ENCODE measurements at regions not wholly inside any gene's neighbourhood (a gene's known extent, or its start where the extent isn't known, plus 50 kb on each side); places are given as distances from the start of the nearest gene placed in this dataset.

GRCh38 chr12:116399055-116399454, 121.6 kb upstream of the MED13L start:
- TF ChIP-seq, protein P1, sequence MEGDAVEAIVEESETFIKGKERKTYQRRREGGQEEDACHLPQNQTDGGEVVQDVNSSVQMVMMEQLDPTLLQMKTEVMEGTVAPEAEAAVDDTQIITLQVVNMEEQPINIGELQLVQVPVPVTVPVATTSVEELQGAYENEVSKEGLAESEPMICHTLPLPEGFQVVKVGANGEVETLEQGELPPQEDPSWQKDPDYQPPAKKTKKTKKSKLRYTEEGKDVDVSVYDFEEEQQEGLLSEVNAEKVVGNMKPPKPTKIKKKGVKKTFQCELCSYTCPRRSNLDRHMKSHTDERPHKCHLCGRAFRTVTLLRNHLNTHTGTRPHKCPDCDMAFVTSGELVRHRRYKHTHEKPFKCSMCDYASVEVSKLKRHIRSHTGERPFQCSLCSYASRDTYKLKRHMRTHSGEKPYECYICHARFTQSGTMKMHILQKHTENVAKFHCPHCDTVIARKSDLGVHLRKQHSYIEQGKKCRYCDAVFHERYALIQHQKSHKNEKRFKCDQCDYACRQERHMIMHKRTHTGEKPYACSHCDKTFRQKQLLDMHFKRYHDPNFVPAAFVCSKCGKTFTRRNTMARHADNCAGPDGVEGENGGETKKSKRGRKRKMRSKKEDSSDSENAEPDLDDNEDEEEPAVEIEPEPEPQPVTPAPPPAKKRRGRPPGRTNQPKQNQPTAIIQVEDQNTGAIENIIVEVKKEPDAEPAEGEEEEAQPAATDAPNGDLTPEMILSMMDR (IDR thresholded peaks at IDR 0.05; ENCODE audit: low read depth, low read length, missing input control), result no peak
- TF ChIP-seq, protein P2, sequence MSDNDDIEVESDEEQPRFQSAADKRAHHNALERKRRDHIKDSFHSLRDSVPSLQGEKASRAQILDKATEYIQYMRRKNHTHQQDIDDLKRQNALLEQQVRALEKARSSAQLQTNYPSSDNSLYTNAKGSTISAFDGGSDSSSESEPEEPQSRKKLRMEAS (IDR thresholded peaks at IDR 0.05), result no peak
- no peak for TF ChIP-seq TAF1 (conservative IDR thresholded peaks at IDR 0.05)
- TF ChIP-seq FOXA1 (IDR thresholded peaks at IDR 0.05), result no peak
- TF ChIP-seq, protein P3, sequence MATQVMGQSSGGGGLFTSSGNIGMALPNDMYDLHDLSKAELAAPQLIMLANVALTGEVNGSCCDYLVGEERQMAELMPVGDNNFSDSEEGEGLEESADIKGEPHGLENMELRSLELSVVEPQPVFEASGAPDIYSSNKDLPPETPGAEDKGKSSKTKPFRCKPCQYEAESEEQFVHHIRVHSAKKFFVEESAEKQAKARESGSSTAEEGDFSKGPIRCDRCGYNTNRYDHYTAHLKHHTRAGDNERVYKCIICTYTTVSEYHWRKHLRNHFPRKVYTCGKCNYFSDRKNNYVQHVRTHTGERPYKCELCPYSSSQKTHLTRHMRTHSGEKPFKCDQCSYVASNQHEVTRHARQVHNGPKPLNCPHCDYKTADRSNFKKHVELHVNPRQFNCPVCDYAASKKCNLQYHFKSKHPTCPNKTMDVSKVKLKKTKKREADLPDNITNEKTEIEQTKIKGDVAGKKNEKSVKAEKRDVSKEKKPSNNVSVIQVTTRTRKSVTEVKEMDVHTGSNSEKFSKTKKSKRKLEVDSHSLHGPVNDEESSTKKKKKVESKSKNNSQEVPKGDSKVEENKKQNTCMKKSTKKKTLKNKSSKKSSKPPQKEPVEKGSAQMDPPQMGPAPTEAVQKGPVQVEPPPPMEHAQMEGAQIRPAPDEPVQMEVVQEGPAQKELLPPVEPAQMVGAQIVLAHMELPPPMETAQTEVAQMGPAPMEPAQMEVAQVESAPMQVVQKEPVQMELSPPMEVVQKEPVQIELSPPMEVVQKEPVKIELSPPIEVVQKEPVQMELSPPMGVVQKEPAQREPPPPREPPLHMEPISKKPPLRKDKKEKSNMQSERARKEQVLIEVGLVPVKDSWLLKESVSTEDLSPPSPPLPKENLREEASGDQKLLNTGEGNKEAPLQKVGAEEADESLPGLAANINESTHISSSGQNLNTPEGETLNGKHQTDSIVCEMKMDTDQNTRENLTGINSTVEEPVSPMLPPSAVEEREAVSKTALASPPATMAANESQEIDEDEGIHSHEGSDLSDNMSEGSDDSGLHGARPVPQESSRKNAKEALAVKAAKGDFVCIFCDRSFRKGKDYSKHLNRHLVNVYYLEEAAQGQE (IDR thresholded peaks at IDR 0.05), result no peak
- TF ChIP-seq SP1 (IDR thresholded peaks at IDR 0.05), result no peak
- no peak for TF ChIP-seq RXRA (IDR thresholded peaks at IDR 0.05)
